SH-SY5Y (cell line): ENCODE measurements at regions not wholly inside any gene's neighbourhood (a gene's known extent, or its start where the extent isn't known, plus 50 kb on each side); places are given as distances from the start of the nearest gene placed in this dataset.

Source experiments
- GATA2 ChIP-seq: IDR thresholded peaks from 2 replicates; pipeline ENCODE4 v1.6.1; 2011; ENCODE audit warnings: mild to moderate bottlenecking, low read depth, low read length
- GATA3 ChIP-seq: IDR thresholded peaks from 2 replicates; pipeline ENCODE4 v1.6.1; 2011; ENCODE audit warnings: low read depth, mild to moderate bottlenecking, low read length, moderate library complexity

DNA sequence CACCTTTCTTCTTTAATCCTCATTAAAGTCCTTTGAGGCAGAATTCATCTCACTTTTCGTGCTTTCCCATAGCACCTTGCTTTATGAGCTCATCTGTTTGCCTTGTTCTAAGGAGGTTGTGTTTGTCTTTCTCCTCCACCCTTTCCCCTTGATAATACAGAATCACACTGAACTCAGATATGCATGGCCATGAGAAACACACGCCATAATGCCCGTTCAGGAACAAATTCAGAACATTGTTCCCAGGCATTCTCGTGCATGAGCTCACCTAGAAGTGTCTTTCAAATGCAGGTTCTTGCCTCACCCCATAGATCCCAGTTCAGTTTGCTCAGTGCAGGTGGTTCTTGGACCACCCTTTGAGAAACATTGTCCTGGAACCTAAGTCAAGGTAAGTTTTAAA, 71.1 kb downstream of the TMEM114 start:
- no peak for TF ChIP-seq GATA2
- TF ChIP-seq GATA3: no peak
